CD4-positive, alpha-beta T cell treated with Interleukin-6 for 4 hours (primary cell): ENCODE measurements at regions not wholly inside any gene's neighbourhood (a gene's known extent, or its start where the extent isn't known, plus 50 kb on each side); places are given as distances from the start of the nearest gene placed in this dataset.
"Not testable (repeated sequence)": the region's sequence is repeated elsewhere in the genome, so short reads cannot be mapped to it uniquely, and the experiment has no call there.

Source experiments
- DNase-seq: peaks from one replicate; pipeline ENCODE4 v3.0.0-alpha.2; 2020; ENCODE audit warnings: mixed read lengths

GRCh38 chr5:136738829-136739228 lies 373.5 kb upstream of the TRPC7 start:
- no peak for DNase-seq

GRCh38 chr5:136736021-136736420 lies 370.7 kb upstream of the TRPC7 start:
- no peak for DNase-seq

- DNase-seq: not testable (repeated sequence)
Observed at GRCh38 chr5:136735611-136736010, 370.3 kb upstream of the TRPC7 start.

DNA sequence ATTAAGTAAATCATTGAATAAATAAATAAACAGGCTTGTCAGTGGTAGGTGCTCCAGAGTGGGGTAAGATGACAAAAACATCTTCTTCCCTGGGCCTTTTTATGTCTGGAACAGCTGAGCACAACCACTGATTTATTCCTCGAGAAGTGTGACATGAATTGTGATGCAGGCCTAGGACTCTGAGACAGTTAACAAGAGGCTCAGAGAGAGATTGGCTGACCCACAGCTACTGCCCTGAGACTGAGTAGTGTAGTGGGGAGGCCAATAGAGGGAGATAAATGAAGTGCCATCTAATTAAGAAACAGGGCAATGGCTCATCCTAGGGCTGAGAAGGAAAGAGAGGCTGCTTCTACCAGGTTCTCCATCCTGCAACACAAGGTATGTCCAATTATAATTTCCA lies 369.3 kb upstream of the TRPC7 start:
- DNase-seq: no peak

- no peak for DNase-seq
Observed at GRCh38 chr5:136732751-136733150, 367.4 kb upstream of the TRPC7 start.

DNA sequence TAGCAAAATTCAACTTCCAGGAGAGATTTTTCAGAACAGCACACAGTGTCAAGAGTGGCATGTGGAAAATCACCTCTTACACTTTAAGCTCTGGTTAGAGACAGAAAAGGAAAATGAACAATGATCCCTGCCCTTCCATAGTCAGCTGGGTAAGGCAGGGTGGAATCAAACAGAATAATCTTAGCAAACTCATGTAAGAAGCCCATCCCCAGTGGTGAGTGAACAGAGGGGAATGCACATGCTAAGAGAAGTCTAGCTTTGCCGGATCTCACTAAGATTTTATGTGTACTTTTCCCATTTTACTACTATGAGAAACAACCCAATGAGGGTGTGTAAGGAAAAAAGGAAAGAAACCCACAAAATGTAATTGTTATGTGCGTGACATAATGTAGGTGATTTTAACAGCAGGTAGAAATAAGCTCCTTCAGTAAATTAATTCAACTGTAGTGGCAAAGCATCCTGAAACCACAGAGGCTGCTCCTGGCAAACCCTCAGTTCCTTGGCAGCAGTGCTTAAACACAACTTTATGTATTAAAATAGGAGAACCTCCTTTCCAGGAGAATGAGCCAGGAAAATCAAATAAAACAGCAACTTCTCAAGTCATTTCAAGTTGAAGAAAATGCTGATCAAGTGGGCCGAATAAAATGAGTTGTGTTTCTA lies 366.0 kb upstream of the TRPC7 start:
- no peak for DNase-seq

- no peak for DNase-seq
Observed at GRCh38 chr5:136730426-136730825, 365.1 kb upstream of the TRPC7 start.

DNA sequence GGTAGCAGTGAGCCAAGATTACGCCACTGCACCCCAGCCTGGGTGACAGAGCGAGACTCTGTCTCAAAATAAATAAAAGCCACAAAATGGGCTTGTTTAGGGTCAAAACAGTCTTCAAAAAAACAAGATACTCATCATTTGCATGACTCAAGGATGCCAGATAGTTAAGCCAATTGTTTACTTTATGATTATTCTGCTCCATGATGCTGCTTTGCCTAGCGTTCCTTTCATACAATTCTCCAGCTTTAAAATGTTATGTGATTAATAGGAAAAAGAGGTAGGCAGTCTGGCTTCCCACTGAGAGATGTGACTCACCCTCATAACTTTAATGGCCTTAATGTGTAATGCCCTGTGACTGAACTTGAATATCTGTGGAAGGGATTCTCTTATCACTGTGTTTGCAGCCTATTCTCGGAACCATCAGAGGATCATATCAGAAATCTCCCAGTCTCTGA lies 364.6 kb upstream of the TRPC7 start:
- no peak for DNase-seq

GRCh38 chr5:136726506-136726905 lies 361.2 kb upstream of the TRPC7 start:
- no peak for DNase-seq

- DNase-seq: no peak
Observed at GRCh38 chr5:136724161-136724560, 358.8 kb upstream of the TRPC7 start.

- DNase-seq: no peak
Observed at GRCh38 chr5:136722581-136722980, 357.2 kb upstream of the TRPC7 start.

DNA sequence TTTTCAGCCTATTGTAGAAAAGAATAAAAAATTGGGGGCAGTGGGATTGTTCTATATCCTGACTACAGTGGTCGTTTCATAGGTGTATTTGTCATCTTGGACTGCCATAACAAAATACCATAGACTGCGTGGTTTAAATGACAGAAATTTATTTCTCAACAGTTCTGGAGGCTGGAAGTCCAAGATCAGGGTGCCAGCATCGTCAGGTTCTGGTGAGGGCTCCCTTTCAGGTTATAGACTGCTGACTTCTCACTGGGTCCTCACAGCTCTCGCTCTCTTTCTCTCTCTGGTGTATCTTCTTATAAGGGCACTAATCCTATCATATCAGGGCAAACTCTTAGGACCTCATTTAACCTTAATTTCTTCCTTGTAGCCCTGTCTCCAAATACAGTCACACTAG lies 356.7 kb upstream of the TRPC7 start:
- no peak for DNase-seq

- DNase-seq: no peak
Observed at GRCh38 chr5:136720674-136721073, 355.3 kb upstream of the TRPC7 start.

DNA sequence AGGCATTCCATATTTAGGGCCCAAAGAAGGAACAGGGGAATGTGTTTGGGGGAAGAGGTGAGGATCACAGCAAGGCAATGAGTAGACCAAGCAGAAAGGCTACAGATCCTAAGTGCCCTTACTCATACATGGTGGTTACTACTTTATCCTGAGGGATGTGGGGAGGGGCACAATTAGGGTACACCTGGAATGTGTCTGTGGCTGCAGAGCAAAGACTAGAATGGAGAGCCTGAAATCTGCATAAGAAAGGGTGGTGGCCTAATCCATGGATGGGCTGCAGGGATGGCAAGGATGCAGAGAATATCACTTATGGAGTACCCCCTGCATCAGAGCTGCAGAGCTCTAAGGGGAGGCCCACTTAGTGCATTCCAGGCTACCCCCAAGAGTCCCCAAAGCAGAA lies 352.6 kb upstream of the TRPC7 start:
- no peak for DNase-seq

DNA sequence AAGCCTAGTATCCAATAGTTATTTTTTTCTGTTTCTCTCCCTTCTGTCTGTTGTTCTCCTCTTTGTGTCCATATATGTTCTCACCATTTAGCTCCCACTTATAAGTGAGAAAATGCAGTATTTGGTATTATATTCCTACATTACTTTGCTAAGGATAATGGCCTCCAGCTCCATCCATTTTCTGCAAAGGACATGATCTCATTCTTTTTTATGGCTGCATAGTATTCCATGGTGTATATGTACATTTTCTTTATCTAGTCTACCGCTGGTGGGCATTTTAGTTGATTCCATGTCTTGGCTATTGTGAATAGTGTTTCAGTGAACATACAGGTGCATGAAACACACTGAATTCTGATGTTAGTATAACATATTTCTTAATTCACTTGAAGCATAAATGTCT lies 348.9 kb upstream of the TRPC7 start:
- DNase-seq: no peak

DNA sequence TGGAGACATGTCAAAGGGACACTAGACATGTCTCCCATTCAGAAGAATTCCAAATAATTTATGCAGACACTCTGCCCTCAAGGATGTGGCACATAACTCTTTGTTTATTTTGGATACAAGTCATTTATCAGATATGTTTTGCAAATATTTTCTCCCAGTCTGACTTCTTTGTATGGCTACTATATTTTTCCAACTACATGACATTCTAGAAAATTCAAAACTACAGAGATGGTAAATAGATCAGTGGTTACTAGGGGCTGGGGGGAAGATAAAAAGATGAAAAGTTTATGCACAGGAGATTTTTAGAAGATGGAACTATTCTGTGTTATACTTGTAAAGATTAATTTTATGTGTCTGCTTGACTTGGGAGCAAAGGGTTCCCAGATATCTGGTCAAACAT lies 347.3 kb upstream of the TRPC7 start:
- DNase-seq: no peak

DNA sequence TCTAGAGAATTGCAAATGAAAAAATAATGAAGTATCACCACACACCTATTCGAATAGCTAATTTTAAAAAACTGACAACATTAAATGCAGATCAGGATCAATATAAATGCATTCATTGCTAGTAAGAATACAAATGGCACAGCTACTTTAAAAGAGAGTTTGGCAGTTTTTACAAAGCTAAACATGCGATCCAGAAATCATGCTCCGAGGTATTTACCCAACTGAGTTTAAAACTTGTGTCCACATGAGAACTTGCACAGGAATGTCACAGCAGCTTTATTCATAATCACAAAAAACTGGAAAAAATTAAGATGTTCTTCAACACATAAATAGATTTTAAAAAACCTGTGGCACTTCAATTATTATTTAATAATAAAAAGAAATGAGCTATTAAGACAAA lies 345.5 kb upstream of the TRPC7 start:
- no peak for DNase-seq

DNA sequence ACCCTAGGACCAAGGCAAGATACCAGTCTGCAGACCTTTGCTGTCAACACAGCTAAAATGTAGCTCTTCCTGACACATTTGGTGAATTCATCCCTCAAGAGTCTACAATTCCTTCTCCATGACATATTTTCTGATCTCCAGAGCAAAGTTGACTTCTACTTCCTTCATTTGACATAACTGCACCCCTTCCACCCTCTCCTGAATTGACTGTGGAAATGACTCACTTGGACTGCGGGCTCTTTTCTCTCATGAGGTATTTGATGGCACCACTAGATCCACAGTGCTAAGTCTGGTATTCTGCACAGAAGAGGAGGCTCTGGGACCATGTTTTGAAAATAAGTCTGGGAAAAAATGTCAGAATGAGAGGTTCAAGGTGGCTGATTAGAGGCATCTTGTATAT lies 338.4 kb upstream of the TRPC7 start:
- no peak for DNase-seq

- DNase-seq: no peak
Observed at GRCh38 chr5:136703036-136703435, 337.7 kb upstream of the TRPC7 start.

DNA sequence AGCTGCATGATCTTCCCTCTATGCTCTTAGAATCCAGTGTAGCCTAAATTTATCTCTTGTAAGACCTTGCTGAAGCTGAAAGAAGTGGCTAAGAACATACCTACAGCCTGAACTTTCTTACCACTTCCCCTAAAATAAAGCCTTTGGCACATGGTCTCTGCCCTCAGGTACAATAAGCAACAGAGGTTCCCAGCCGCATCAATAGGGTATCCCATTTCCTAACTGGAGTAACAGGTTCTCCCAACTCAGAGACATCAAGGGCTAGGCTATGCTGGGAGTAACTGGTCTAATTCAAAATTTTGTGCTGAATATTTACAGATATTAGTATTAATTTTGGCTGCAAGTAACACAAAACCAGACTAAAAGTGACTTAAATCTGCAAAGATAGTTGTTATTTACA lies 335.8 kb upstream of the TRPC7 start:
- no peak for DNase-seq

DNA sequence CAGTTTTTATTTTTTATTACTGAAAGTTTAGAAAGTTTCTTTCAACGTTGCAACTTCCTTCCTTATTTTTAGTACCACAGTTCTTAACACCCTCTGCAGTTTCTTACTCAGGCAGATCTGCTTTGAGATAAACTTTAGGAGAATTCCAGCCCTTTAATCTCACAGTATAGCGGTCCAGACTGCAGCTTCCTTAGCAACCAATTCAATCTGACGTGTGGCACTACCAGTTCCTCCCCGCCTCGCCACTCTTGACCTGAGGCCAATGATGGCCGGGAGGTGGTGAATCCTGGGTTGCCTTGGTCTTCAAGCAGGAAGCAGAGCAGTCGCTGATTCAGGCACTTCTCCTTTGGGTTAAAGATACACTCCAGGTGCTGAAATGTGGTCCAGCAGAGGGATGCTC lies 334.3 kb upstream of the TRPC7 start:
- DNase-seq: no peak

- DNase-seq: no peak
Observed at GRCh38 chr5:136698970-136699369, 333.6 kb upstream of the TRPC7 start.

GRCh38 chr5:136694258-136694657 lies 328.9 kb upstream of the TRPC7 start:
- no peak for DNase-seq

GRCh38 chr5:136689552-136689951 lies 324.2 kb upstream of the TRPC7 start:
- DNase-seq: no peak

DNA sequence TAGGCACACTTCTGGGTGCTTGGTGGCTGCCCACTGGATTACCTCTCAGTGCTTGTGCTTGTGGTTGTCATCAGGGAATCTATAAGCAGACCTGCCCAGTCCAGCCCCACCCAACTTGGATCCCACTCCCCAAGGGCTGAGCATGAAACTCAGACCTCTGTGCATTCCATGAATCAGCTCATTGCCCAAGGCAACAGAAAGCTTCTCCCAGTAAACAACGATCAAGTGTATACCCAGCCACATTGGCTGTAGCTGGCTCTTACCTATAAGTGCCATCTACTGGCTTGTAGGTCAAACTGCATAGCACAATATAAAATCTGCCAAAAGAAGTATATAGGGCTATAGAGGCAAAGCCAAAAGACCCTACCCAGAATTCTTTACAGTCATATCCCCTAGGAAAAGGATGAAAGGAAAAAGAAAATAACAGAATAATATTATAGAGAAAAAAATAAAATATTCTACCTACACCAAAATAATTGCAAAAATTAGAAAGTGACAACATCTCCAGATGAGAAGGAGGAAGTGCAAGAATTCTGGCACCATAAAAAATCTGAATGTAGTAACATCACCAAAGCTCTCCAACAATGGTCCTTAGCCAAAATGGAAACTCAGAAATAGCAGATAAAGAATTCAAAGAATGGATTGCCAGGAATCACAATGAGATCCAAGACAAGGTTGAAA lies 321.0 kb upstream of the TRPC7 start:
- no peak for DNase-seq
